Fibroblast of villous mesenchyme (primary cell): ENCODE measurements at regions not wholly inside any gene's neighbourhood (a gene's known extent, or its start where the extent isn't known, plus 50 kb on each side); places are given as distances from the start of the nearest gene placed in this dataset.

Source experiments
- DNase-seq: peaks from one replicate; pipeline ENCODE4 v3.0.0-alpha.2; 2010; ENCODE audit warnings: low read depth
- H3K4me3 ChIP-seq: 2 replicates; pipeline ENCODE4 v1.5.1; 2011; ENCODE audit warnings: low read depth, mild to moderate bottlenecking, low read length
- TF ChIP-seq, protein P1 (sequence below): IDR thresholded peaks from 2 replicates; pipeline ENCODE4 v1.5.1; 2012; ENCODE audit warnings: low read depth, mild to moderate bottlenecking, low read length; ENCODE audit not compliant: insufficient read depth

DNA sequence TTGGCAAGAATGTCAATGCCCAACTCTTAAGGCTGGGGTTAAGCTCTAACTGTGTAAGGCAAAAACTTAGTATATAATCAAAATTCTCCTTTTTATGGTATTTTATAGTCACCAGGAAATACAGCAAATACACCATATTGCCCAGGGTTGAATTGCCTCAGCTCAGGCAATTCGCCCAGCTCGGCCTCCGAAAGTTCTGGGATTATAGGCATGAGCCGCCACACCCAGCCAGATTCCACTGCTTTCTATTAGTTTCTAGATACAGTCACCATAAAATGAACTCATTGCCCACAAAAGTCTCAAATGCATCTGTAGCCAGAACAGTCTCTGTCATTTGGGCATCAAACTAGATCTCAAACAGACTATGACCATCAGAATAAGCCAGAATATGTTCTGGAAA, 238.7 kb upstream of the TOX3 start:
- TF ChIP-seq, protein P1, sequence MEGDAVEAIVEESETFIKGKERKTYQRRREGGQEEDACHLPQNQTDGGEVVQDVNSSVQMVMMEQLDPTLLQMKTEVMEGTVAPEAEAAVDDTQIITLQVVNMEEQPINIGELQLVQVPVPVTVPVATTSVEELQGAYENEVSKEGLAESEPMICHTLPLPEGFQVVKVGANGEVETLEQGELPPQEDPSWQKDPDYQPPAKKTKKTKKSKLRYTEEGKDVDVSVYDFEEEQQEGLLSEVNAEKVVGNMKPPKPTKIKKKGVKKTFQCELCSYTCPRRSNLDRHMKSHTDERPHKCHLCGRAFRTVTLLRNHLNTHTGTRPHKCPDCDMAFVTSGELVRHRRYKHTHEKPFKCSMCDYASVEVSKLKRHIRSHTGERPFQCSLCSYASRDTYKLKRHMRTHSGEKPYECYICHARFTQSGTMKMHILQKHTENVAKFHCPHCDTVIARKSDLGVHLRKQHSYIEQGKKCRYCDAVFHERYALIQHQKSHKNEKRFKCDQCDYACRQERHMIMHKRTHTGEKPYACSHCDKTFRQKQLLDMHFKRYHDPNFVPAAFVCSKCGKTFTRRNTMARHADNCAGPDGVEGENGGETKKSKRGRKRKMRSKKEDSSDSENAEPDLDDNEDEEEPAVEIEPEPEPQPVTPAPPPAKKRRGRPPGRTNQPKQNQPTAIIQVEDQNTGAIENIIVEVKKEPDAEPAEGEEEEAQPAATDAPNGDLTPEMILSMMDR, result no peak
- no peak overlapping the region for H3K4me3 ChIP-seq
- DNase-seq, result no peak

GRCh38 chr16:52783616-52784015, 236.7 kb upstream of the TOX3 start:
- no peak for DNase-seq
- no peak overlapping the region for H3K4me3 ChIP-seq
- TF ChIP-seq, protein P1, result no peak

DNA sequence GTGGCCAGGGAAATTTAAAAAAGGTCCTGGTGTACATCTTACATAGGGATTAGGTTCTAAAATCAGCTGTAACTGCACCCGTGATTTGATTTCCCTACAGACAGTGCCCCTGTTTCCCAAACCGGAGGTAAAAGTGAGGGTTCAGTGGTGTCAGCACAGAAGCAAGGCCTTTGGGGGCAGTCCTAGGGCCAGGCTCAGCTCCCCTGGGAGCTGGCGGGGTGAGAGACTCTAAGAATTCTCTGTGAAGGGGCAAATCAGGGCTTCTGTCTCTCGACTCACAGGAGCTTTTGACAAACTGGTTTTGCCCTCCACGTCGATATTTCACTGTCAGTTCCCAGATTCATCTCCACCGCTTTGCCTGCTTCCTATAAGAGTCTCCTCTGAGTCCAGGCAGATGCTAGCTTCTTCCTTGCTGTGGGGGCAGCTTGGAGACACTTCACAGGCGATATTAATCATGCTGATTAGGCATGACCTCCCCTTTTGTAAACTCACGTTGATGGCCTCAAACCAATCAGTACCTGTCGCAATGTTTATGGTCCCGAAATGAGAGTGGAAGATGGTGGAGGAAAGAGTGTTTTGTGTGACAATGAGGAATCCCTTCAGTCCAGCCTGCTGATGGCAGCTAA, 234.2 kb upstream of the TOX3 start:
- TF ChIP-seq, protein P1, result no peak
- no peak overlapping the region for H3K4me3 ChIP-seq
- no peak for DNase-seq

DNA sequence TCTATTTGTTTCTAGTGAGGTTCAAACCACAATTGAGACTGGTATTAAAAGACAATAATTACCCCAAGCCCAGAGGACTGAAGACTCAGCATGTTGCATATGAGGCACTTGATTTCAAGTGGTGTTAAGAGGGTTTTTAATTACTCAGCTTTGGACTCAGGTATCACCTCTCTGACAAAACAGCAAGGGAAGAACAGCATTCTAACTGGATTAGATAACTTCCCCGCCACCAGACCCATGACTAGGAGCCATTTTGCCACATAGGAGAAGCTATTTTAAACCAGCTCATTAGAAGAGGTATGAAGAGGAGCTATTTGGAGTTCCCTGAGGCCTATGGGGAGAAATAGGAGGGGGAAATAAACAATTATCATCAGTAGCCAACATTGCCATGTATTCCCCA, 226.1 kb upstream of the TOX3 start:
- TF ChIP-seq, protein P1, result no peak
- DNase-seq, result no peak
- H3K4me3 ChIP-seq, result no peak overlapping the region

DNA sequence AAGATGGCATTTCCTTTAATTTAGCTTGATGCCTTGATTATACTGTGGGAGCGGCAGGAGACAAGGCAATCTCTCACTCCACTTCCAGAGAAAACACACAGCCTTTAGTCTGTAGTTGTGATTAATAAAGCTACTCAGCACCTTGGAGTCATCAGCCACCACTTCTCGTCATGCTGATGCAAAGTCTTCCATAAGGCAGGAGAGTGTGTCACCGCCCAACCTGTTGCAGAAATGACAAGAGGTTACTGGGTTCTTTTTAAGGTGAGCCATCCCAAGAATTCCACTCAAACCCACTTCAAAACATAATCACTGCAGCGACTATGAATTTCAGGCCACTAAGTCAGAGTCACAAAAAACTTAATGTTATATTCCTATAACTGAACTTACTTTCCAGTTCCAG, 223.9 kb upstream of the TOX3 start:
- H3K4me3 ChIP-seq, result no peak overlapping the region
- no peak for DNase-seq
- TF ChIP-seq, protein P1, result no peak

DNA sequence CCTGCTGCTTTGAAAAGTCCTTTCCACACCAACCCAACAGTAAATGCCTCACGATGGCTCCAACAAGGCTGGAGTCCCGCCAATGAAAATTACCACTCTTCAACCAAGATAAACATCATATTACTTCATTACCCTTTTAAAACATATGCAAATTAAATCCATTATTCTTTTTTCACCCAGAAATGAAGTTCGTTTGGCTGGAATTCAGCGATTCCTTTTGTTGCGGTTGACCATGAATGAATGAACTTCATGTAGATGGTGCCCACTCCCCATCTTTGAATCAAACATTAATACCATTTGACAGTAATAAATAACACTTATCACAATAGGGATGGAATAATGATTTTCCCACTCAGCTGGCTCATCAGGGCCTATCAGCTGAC, 211.5 kb upstream of the TOX3 start:
- TF ChIP-seq, protein P1, result no peak
- H3K4me3 ChIP-seq, result no peak overlapping the region
- DNase-seq, result no peak

- H3K4me3 ChIP-seq, result no peak overlapping the region
- DNase-seq, result no peak
- TF ChIP-seq, protein P1, result no peak
These were observed 211.0 kb upstream of the TOX3 start for GRCh38 chr16:52757746-52758472.
